GM10248 (cell line): ENCODE measurements at regions not wholly inside any gene's neighbourhood (a gene's known extent, or its start where the extent isn't known, plus 50 kb on each side); places are given as distances from the start of the nearest gene placed in this dataset.
"Not testable (repeated sequence)": the region's sequence is repeated elsewhere in the genome, so short reads cannot be mapped to it uniquely, and the experiment has no call there.

Source experiments
- CTCF ChIA-PET: fragments of 300-600 bp; sonication (Branson Sonifier 250); formaldehyde crosslinking; extraction: SDS; loops from one replicate; lab custom pipeline; 2021; ENCODE audit warnings: antibody characterized with exemption; lab: Yijun Ruan, JAX
- POLR2A ChIA-PET: fragments of 350-650 bp; sonication (Branson Sonifier 250); formaldehyde crosslinking; extraction: SDS; loops from one replicate; lab custom pipeline; 2020; ENCODE audit warnings: antibody characterized with exemption; lab: Yijun Ruan, JAX
- DNase-seq: peaks from one replicate; pipeline ENCODE4 v3.0.0; 2012; ENCODE audit errors: extremely low spot score
- TF ChIP-seq, protein P1 (sequence below): IDR thresholded peaks from 2 replicates; pipeline ENCODE4 v1.5.1; 2012; ENCODE audit warnings: mild to moderate bottlenecking, low read depth; ENCODE audit errors: extremely low read depth, missing control alignments, control extremely low read depth

DNA sequence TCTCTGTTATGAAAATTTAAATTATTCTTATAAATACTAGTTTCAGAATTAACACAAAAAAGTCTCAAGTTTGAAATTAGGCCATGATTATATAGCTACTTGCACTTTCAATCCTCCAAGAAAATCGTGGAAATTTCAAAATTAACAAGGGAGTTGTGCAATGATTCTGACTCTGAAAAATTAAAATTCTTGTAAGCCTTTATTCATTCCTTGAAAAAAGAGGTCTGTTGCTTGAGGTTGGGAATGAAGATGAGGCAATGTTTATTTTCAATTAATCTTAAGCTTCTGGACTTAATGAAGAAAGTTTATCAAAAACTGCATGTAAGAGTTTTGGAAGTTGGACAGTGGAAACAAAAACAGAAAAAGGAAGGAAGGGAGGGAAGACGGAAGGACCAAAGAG, 128.2 kb upstream of the FIBIN start:
- DNase-seq = no peak
- POLR2A ChIA-PET = no interaction called here

DNA sequence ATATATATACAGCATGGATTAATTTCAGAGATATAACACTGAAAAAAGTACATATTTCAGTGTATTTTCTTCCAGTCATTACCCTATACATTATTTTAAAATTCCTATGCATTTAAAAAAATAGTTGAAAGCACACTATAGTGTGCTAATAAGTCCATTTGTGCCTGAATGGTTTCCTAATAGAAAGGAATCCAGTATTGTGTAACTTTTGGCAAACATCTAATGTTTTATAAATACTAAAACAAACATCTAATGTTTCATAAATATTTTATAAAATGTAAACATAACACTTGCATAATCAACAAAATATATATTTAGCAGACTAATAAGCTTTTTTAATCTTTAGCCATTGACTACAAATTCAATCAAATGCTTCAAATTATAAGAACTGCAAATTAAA, 126.6 kb upstream of the FIBIN start:
- ChIA-PET CTCF (no interaction called here), POLR2A (no interaction called here)
- no peak for DNase-seq
- TF ChIP-seq, protein P1, sequence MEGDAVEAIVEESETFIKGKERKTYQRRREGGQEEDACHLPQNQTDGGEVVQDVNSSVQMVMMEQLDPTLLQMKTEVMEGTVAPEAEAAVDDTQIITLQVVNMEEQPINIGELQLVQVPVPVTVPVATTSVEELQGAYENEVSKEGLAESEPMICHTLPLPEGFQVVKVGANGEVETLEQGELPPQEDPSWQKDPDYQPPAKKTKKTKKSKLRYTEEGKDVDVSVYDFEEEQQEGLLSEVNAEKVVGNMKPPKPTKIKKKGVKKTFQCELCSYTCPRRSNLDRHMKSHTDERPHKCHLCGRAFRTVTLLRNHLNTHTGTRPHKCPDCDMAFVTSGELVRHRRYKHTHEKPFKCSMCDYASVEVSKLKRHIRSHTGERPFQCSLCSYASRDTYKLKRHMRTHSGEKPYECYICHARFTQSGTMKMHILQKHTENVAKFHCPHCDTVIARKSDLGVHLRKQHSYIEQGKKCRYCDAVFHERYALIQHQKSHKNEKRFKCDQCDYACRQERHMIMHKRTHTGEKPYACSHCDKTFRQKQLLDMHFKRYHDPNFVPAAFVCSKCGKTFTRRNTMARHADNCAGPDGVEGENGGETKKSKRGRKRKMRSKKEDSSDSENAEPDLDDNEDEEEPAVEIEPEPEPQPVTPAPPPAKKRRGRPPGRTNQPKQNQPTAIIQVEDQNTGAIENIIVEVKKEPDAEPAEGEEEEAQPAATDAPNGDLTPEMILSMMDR = no peak

More for the DNA sequence above, 128.2 kb upstream of the FIBIN start:
- TF ChIP-seq, protein P1 = no peak
- CTCF ChIA-PET = interaction anchor here (0.8 kb wide), 1 partner anchor 16 kb away, joined by 4 read pairs; no protein-coding TSS in a partner anchor

DNA sequence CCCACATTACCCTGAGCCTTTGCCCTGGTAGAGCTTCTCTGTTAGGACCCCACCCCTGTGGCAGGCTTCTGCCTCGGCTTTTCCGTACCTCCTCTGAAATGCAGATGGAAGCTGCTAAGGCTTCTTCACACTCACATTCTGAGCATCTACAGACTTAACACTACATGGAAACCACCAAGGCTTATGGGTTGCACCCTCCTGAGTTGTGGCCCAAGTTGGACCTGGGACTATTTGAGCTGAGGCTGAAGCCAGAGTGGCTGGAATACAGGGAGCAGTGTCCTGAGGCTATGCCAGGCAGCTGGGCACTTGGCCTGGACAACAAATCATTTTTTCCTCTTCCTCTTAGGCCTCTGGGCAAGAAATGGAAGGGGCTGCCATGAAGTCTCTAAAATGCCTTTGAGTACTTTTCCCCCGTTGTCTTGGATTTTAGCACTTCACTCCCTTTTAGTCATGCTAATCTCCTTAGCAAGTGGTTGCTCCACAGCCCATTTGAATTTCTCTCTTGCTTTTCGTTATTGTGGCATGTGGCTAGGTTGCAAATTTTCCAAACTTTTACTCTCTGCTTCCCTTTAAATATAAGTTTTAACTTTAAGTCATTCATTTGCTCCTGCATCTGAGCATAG, 114.8 kb upstream of the FIBIN start:
- ChIA-PET POLR2A (no interaction called here), CTCF (no interaction called here)
- no peak for DNase-seq
- TF ChIP-seq, protein P1 = no peak

DNA sequence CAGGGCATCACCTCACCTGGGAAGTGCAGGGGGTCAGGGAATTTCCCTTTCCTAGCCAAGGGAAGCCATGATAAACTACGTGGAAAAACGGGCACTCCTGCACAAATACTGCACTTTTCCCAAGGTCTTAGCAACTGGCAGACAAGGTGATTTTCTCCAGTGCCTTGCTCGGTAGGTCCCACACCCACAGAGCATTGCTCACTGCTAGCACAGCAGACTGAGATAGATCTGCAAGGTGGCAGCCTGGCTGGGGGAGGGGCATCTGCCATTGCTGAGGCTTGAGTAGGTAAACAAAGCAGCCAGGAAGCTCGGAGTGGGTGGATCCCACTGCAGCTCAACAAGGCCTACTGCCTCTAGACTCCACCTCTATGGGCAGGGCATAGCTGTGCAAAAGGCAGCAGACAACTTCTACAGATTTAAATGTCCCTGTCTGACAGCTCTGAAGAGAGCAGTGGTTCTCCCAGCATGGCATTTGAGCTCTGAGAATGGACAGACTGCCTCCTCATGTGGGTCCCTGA, 111.5 kb upstream of the FIBIN start:
- POLR2A ChIA-PET, CTCF ChIA-PET, DNase-seq: not testable (repeated sequence)

DNA sequence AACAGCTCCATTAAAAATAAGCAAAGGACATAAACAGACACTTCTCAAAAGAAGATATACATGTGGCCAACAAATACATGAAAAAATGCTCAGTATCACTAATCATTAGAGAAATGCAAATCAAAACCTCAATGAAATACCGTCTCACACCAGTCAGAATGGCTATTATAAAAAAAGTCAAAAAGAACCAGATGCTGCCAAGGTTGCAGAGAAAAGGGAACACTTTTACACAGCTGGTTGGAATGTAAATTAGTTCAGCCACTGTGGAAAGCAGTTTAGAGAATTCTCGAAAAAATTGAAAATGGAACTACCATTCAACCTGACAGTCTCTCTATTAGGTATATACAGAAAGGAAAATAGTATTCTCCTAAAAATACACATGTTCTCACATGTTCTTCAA, 102.4 kb upstream of the FIBIN start:
- ChIA-PET CTCF (interaction anchor here (1.7 kb wide), 1 partner anchor 37 kb away, joined by 4 read pairs; no protein-coding TSS in a partner anchor), POLR2A (no interaction called here)
- TF ChIP-seq, protein P1 = no peak
- DNase-seq = no peak

DNA sequence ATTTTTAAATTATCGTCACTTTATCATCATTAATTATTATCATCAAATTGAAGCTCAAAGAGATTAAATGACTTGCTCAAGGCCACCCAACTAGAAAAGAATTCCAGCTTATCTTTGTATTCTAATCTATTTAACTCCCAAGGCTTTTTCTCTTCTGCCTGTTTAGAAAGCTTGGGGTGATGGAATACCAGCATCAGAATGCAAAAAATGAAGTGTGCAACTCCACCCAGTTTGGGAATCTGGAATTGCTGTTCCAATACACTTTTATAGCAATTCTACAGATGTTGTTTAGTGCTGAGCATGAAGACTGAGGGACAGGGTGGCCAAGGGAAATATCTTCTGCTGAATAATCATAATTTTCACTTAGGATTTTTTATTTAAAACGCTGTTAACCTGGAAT, 97.2 kb upstream of the FIBIN start:
- TF ChIP-seq, protein P1 = no peak
- DNase-seq = no peak
- ChIA-PET POLR2A (no interaction called here), CTCF (no interaction called here)

DNA sequence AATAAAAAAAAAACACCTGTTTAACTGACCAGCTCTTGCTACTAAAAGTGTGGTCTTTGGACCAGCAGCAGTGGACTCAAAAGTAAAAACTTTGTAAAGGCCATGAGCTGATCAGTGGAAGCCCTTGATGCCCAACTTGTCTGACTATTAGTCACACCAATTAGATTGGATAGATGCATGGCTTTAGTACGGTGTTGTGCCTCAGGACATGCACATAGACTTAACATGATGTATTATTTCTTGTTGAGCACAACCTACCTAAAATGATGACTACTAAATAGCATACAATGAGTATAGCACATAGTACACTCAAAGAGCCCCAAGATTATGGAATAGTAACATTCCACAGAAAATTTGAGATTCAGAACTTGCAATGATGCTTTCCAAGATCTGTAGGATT, 95.1 kb upstream of the FIBIN start:
- ChIA-PET CTCF (interaction anchor here (1.3 kb wide), 1 partner anchor 28 kb away, joined by 3 read pairs; no protein-coding TSS in a partner anchor), POLR2A (no interaction called here)
- TF ChIP-seq, protein P1 = no peak

More for the DNA sequence above, 95.1 kb upstream of the FIBIN start:
- no peak for DNase-seq
